ENCODE measurements at regions not wholly inside any gene's neighbourhood (a gene's known extent, or its start where the extent isn't known, plus 50 kb on each side); places are given as distances from the start of the nearest gene placed in this dataset.

GRCh38 chr2:22499082-22499839 lies 885.7 kb upstream of the KLHL29 start:
- no peak for TF ChIP-seq CTCF (IDR thresholded peaks at IDR 0.05; ENCODE audit: low read depth, low read length)
- no peak overlapping the region for H3K4me3 ChIP-seq (ENCODE audit: low read depth, low read length)

- H3K4me3 ChIP-seq (ENCODE audit: low read depth, low read length) = no peak overlapping the region
- TF ChIP-seq CTCF (IDR thresholded peaks at IDR 0.05; ENCODE audit: low read depth, low read length) = no peak
These were observed 884.4 kb upstream of the KLHL29 start for GRCh38 chr2:22500555-22500935.

- TF ChIP-seq CTCF (IDR thresholded peaks at IDR 0.05; ENCODE audit: low read depth, low read length) = no peak
These were observed 883.1 kb upstream of the KLHL29 start for GRCh38 chr2:22501851-22502250.

GRCh38 chr2:22513563-22513962 lies 871.4 kb upstream of the KLHL29 start:
- no peak for TF ChIP-seq CTCF (IDR thresholded peaks at IDR 0.05; ENCODE audit: low read depth, low read length)
- H3K4me3 ChIP-seq (ENCODE audit: low read depth, low read length) = no peak overlapping the region

More at GRCh38 chr2:22501851-22502250, 883.1 kb upstream of the KLHL29 start:
- no peak overlapping the region for H3K4me3 ChIP-seq (ENCODE audit: low read depth, low read length)

- no peak overlapping the region for H3K4me3 ChIP-seq (ENCODE audit: low read depth, low read length)
- no peak for TF ChIP-seq CTCF (IDR thresholded peaks at IDR 0.05; ENCODE audit: low read depth, low read length)
These were observed 867.8 kb upstream of the KLHL29 start for GRCh38 chr2:22517141-22517540.

GRCh38 chr2:22518641-22519040 lies 866.3 kb upstream of the KLHL29 start:
- no peak for TF ChIP-seq CTCF (IDR thresholded peaks at IDR 0.05; ENCODE audit: low read depth, low read length)
- no peak overlapping the region for H3K4me3 ChIP-seq (ENCODE audit: low read depth, low read length)

- no peak overlapping the region for H3K4me3 ChIP-seq (ENCODE audit: low read depth, low read length)
- TF ChIP-seq CTCF (IDR thresholded peaks at IDR 0.05; ENCODE audit: low read depth, low read length) = no peak
These were observed 864.4 kb upstream of the KLHL29 start for GRCh38 chr2:22520369-22521288.
